Activated CD8-positive, alpha-beta T cell treated with anti-CD3 and anti-CD28 coated beads for 36 hours (primary cell): ENCODE measurements at regions not wholly inside any gene's neighbourhood (a gene's known extent, or its start where the extent isn't known, plus 50 kb on each side); places are given as distances from the start of the nearest gene placed in this dataset.

ENCODE experiments used
- ATAC-seq: fragments of 200-7000 bp; cut with Tn5 transposase; one replicate; pipeline ENCODE4 v1.10.0; 2021; ENCODE audit warnings: mild to moderate bottlenecking, moderate library complexity
- CTCF ChIA-PET: fragments of 350-600 bp; sonication (Branson Sonifier 250); formaldehyde crosslinking; loops from one replicate; lab custom pipeline; 2021; ENCODE audit warnings: antibody characterized with exemption; lab: Charles Lee
- POLR2A ChIA-PET: fragments of 350-600 bp; sonication (Branson Sonifier 250); formaldehyde crosslinking; loops from one replicate; lab custom pipeline; 2021; ENCODE audit warnings: antibody characterized with exemption; lab: Charles Lee
- DNase-seq: peaks from one replicate; pipeline ENCODE4 v3.0.0-alpha.2; 2020
- H3K27ac Mint-ChIP-seq: one replicate; pipeline ENCODE4 v1.8.0; 2021; ENCODE audit warnings: mild to moderate bottlenecking, mixed read lengths
- H3K27me3 Mint-ChIP-seq: one replicate; pipeline ENCODE4 v1.8.0; 2021; ENCODE audit warnings: mixed read lengths
- H3K36me3 Mint-ChIP-seq: one replicate; pipeline ENCODE4 v1.8.0; 2021; ENCODE audit warnings: low read depth, mixed read lengths
- H3K4me1 Mint-ChIP-seq: one replicate; pipeline ENCODE4 v1.8.0; 2021; ENCODE audit warnings: low read depth, mixed read lengths
- H3K4me3 Mint-ChIP-seq: one replicate; pipeline ENCODE4 v1.8.0; 2021; ENCODE audit warnings: mild to moderate bottlenecking, moderate library complexity, mixed read lengths
- H3K9me3 Mint-ChIP-seq: one replicate; pipeline ENCODE4 v1.8.0; 2021; ENCODE audit warnings: mixed read lengths
- intact Hi-C: fragments of 100-400 bp; cut with micrococcal nuclease; formaldehyde crosslinking; loops from one replicate; pipeline ENCODE4 v1.10.0; 2022
- TF ChIP-seq, protein P1 (sequence below): fragments of 200-600 bp; IDR thresholded peaks from one replicate; pipeline ENCODE4 v1.8.0; 2022; ENCODE audit warnings: antibody characterized with exemption, mild to moderate bottlenecking

DNA sequence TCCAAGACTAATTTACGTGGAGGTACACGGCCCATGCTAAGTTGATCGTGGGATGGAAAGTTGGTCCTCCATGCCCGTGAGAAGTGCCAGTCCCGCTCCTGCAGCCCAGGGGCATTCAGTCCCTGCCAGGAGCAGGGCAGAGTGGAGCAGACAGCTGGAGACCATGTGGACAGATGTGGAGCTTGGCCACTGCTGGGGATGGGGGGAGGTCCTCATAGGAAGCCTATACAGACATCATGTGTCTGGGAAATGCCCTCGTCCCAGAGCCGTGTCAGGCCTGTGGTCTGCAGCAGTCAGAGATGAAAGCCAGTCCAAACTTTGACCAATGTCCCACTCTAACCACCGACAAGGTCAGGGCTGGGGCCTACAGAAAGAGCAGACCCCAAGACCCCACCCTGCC, 118.4 kb downstream of the CPZ start:
- H3K4me1 Mint-ChIP-seq: no peaks in the 10 kb centered on the region
- POLR2A ChIA-PET: no interaction called here

DNA sequence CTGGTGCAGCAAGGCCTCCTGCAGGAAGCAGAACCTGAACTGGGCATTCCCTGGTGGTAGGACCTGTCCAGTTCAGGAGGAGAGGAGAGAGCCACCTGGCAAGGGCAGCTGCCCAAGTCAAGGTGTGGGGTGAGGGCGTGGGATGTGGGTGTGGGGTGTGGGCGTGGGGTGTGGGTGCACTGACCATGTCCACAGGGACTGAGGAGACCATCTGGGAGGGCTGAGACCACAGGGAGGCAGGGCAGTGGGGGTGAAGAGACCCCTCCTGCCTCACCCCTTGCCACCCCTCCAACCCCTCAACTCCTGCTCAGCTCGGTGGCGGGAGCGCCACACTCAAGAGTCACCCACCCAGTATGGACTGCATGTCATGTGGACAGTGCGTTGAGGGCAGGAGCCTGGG, 117.9 kb downstream of the CPZ start:
- DNase-seq (no peak), ATAC-seq (no peak)
- H3K27me3 Mint-ChIP-seq: no peaks in the 10 kb centered on the region
- TF ChIP-seq, protein P1, sequence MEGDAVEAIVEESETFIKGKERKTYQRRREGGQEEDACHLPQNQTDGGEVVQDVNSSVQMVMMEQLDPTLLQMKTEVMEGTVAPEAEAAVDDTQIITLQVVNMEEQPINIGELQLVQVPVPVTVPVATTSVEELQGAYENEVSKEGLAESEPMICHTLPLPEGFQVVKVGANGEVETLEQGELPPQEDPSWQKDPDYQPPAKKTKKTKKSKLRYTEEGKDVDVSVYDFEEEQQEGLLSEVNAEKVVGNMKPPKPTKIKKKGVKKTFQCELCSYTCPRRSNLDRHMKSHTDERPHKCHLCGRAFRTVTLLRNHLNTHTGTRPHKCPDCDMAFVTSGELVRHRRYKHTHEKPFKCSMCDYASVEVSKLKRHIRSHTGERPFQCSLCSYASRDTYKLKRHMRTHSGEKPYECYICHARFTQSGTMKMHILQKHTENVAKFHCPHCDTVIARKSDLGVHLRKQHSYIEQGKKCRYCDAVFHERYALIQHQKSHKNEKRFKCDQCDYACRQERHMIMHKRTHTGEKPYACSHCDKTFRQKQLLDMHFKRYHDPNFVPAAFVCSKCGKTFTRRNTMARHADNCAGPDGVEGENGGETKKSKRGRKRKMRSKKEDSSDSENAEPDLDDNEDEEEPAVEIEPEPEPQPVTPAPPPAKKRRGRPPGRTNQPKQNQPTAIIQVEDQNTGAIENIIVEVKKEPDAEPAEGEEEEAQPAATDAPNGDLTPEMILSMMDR: no peak
- ChIA-PET POLR2A (no interaction called here), CTCF (no interaction called here)
- intact Hi-C loops: no loop called here
- H3K36me3 Mint-ChIP-seq: no peaks in the 10 kb centered on the region
- H3K27ac Mint-ChIP-seq: no peak overlapping the region
- H3K4me3 Mint-ChIP-seq: no peak overlapping the region
- H3K4me1 Mint-ChIP-seq: no peaks in the 10 kb centered on the region
- peaks cover 19% of the 10 kb centered on the region for H3K9me3 Mint-ChIP-seq

More for the DNA sequence above, 118.4 kb downstream of the CPZ start:
- intact Hi-C loops: no loop called here
- DNase-seq: no peak
- peaks cover 19% of the 10 kb centered on the region for H3K9me3 Mint-ChIP-seq
- TF ChIP-seq, protein P1: no peak
- no peak for ATAC-seq
- no peaks in the 10 kb centered on the region for H3K36me3 Mint-ChIP-seq
- CTCF ChIA-PET: no interaction called here
- no peak overlapping the region for H3K27ac Mint-ChIP-seq
- no peaks in the 10 kb centered on the region for H3K27me3 Mint-ChIP-seq
- H3K4me3 Mint-ChIP-seq: no peak overlapping the region

DNA sequence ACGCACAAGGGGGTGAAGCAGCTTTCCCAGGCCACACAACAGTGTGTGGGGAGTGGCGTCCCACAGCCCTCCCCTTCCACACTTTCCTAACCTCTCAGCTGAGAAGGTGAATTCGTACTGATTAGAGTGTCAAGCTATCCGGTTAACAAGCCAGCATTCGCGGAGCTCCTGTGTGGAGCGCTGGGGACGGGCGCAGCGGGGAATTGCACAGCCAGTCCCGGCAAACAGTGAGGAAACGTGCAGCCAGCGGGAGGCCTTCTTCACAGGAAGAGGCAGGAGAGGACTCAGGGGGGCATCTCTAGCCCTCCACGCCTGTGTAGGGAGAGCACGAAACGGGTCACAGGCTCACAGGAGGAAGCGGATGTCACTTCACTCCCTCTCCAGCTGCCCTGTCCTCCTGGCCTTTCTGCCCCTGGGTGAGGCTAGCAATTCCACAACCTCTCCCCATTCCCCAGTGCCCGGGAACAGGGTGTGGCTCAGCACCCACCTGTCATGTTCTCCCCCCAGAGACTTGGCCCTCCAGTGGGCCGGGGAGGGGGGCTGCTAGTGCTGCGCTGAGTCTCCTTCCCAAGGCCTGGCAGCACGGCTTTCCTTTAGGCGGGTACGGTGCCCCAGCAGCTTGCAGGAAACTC, 117.3 kb downstream of the CPZ start:
- H3K4me3 Mint-ChIP-seq: no peak overlapping the region
- no peaks in the 10 kb centered on the region for H3K27me3 Mint-ChIP-seq
- intact Hi-C loops: no loop called here
- POLR2A ChIA-PET: no interaction called here
- ATAC-seq (no peak), DNase-seq (no peak)
- CTCF ChIA-PET: no interaction called here
- no peaks in the 10 kb centered on the region for H3K4me1 Mint-ChIP-seq
- no peaks in the 10 kb centered on the region for H3K36me3 Mint-ChIP-seq
- H3K9me3 Mint-ChIP-seq: peaks cover 17% of the 10 kb centered on the region
- TF ChIP-seq, protein P1: no peak
- no peak overlapping the region for H3K27ac Mint-ChIP-seq

DNA sequence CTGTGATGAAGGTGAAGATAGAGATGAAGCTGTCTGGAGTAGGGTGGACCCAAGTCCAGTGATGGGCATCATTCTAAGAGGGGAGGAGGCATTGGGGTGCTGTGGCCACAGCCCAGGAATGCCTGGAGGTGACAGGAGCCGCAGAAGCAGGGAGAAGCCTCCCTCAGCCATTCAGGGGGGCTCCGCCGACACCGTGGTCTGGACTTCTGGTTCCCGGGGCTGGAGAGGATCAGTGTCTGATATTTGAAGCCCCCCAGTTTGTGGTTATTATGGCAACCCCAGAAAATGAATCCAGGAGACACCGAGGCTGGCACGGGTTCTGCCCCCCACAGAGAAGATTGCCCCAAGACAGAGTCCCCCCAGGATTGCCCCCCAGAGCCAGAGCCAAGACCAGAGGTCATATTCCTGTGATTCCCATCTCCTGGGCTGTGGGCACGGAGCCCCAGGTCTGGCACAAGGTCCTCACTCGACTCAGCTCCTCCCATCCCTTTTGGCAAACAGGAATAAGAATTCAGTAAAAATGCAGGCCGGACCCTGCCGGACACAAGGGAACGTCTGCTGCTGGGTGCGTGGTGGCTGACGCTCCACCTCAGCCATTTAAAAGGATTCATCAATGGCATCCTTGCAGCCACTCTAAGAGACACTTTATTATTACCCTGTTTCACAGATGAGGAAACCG, 116.6 kb downstream of the CPZ start:
- ChIA-PET CTCF (no interaction called here), POLR2A (no interaction called here)
- no peak overlapping the region for H3K27ac Mint-ChIP-seq
- TF ChIP-seq, protein P1: no peak
- peaks cover 15% of the 10 kb centered on the region for H3K9me3 Mint-ChIP-seq
- intact Hi-C loops: no loop called here
- H3K4me3 Mint-ChIP-seq: no peak overlapping the region
- H3K27me3 Mint-ChIP-seq: no peaks in the 10 kb centered on the region
- ATAC-seq (no peak), DNase-seq (no peak)
- no peaks in the 10 kb centered on the region for H3K4me1 Mint-ChIP-seq
- no peaks in the 10 kb centered on the region for H3K36me3 Mint-ChIP-seq

DNA sequence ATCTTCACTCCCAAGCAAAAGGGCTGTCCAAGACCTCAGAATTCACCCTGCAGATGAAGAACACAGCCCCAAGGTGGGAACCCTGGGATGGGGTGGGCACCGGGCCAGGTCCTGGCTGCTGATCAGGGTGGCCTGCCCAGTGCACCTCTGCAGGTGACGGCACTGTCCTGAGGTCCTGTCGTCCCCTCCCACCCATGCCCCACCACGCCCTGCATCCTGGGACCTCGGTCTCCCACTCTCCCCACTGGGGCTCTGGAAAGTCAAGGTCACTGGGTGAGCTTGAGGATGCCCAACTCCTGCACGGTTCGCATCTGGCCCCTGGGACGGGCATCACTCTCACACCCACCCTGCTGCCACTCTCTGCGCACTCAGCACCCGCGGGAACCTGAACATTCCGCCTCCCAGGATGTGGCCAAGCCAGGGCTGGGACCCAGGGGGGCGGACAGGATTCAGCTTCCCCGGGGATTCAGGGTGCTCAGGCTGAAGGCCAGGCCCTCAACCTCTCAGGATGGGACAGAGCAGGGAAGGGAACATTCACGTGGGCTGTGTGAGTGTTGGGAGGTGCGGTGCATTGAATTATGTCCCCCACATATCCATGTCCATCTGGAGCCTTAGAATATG, 115.9 kb downstream of the CPZ start:
- no peak overlapping the region for H3K27ac Mint-ChIP-seq
- intact Hi-C loops: no loop called here
- no peak for ATAC-seq

More for the DNA sequence above, 115.9 kb downstream of the CPZ start:
- Mint-ChIP-seq H3K4me1 (no peaks in the 10 kb centered on the region), H3K4me3 (no peak overlapping the region), H3K9me3 (peaks cover 13% of the 10 kb centered on the region), H3K27me3 (no peaks in the 10 kb centered on the region), H3K36me3 (no peaks in the 10 kb centered on the region)
- ChIA-PET POLR2A (no interaction called here), CTCF (no interaction called here)
- no peak for DNase-seq
- TF ChIP-seq, protein P1: no peak
